ENCODE measurements at regions not wholly inside any gene's neighbourhood (a gene's known extent, or its start where the extent isn't known, plus 50 kb on each side); places are given as distances from the start of the nearest gene placed in this dataset.

GRCh38 chr6:10268111-10268510 is 146.8 kb downstream of the TFAP2A start:
- intact Hi-C loops (cut with DNase I), result no loop called here
- WGBS, 2 donors, result 61 to 66% methylated on average over 4 of the region's 4 CpGs
- no peak for DNase-seq
- Histone ChIP-seq H3K9me3 (peaks cover 0 to 10% (median 0%) of the 10 kb centered on the region in 11 donors), H3K27me3 (peaks cover 0 to 32% (median 11%) of the 10 kb centered on the region in 7 donors), H3K36me3 (no peaks in the 10 kb centered on the region), H3K27ac (no peak overlapping the region), H3K4me1 (no peaks in the 10 kb centered on the region), H3K4me3 (no peak overlapping the region)
- no peak for TF ChIP-seq CTCF (IDR thresholded peaks at IDR 0.05)
- ATAC-seq, result no peak

DNA sequence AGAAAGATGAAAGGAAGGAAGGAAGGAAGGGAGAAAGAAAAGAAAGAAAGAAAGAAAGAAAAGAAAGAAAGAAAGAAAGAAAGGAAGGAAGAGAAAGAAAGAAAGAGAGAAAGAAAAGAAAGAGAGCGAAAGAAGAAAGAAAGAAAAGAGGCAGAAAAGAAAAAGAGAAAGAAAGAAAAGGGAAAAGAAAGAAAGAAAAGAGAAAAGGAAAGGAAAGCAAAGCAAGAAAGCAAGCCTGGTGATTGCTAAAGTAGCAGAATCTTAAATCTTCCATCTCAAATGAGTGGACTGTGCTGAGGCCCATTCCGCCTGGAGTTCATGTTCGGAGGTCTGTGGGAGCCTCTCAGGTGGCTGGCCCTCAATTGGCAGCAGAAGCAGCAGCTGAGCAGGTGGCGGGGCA is 148.4 kb downstream of the TFAP2A start:
- peaks cover 0 to 10% (median 0%) of the 10 kb centered on the region in 11 donors for H3K9me3 ChIP-seq
- H3K27ac ChIP-seq, result no peak overlapping the region
- peaks cover 0 to 30% (median 11%) of the 10 kb centered on the region in 7 donors for H3K27me3 ChIP-seq
- ATAC-seq (no peak), DNase-seq (no peak)
- no peaks in the 10 kb centered on the region for H3K36me3 ChIP-seq
- no peak for TF ChIP-seq CTCF (IDR thresholded peaks at IDR 0.05)
- H3K4me3 ChIP-seq, result no peak overlapping the region
- WGBS, 2 donors, result 60 to 75% methylated on average over 4 of the region's 4 CpGs
- intact Hi-C loops (cut with DNase I), result no loop called here
- H3K4me1 ChIP-seq, result no peaks in the 10 kb centered on the region

DNA sequence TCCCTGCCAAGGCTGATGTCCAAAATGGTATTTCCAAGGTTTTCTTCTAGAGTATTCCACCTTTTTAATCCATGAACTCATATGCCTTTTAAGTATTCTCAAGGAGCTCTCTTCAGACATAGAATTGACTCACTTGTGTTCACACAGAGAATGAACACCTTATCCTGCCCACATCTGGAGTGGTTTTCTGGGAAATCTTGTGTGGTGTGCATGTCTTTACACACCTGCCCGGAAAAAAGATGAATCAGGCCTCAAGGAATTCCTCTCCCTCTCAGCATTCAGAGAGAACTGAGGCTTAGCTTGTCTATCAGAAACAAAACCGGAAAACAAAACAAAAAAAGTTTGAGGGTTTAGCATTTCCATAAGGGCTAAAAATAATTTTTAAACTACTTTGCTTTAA is 148.8 kb downstream of the TFAP2A start:
- 80 to 81% methylated on average over 2 of the region's 2 CpGs for WGBS, 2 donors
- intact Hi-C loops (cut with DNase I), result no loop called here
- ATAC-seq (no peak), DNase-seq (no peak)
- no peaks in the 10 kb centered on the region for H3K4me1 ChIP-seq
- no peak for TF ChIP-seq CTCF (IDR thresholded peaks at IDR 0.05)
- no peaks in the 10 kb centered on the region for H3K36me3 ChIP-seq
- no peak overlapping the region for H3K27ac ChIP-seq
- peaks cover 0 to 10% (median 0%) of the 10 kb centered on the region in 11 donors for H3K9me3 ChIP-seq
- H3K4me3 ChIP-seq, result no peak overlapping the region
- H3K27me3 ChIP-seq, result peaks cover 0 to 28% (median 11%) of the 10 kb centered on the region in 7 donors

GRCh38 chr6:10262505-10262904 is 152.4 kb downstream of the TFAP2A start:
- Histone ChIP-seq H3K9me3 (peaks cover 0 to 13% (median 0%) of the 10 kb centered on the region in 11 donors), H3K4me1 (no peaks in the 10 kb centered on the region), H3K27me3 (peaks cover 0 to 11% (median under 1%) of the 10 kb centered on the region in 7 donors), H3K4me3 (no peak overlapping the region), H3K27ac (no peak overlapping the region), H3K36me3 (no peaks in the 10 kb centered on the region)
- TF ChIP-seq CTCF (IDR thresholded peaks at IDR 0.05), result no peak
- intact Hi-C loops (cut with DNase I), result no loop called here
- DNase-seq (no peak), ATAC-seq (no peak)
- 74 to 81% methylated on average over 2 of the region's 2 CpGs for WGBS, 2 donors
